ENCODE measurements at regions not wholly inside any gene's neighbourhood (a gene's known extent, or its start where the extent isn't known, plus 50 kb on each side); places are given as distances from the start of the nearest gene placed in this dataset.

GRCh38 chr11:32305460-32305859, 129.9 kb downstream of the WT1 start:
- Mint-ChIP-seq H3K4me1 (no peaks in the 10 kb centered on the region), H3K27me3 (no peaks in the 10 kb centered on the region), H3K4me3 (no peak overlapping the region), H3K36me3 (ENCODE audit: low read depth) (no peaks in the 10 kb centered on the region), H3K27ac (no peak overlapping the region), H3K9me3 (no peaks in the 10 kb centered on the region)
- CTCF ChIA-PET: interaction anchor here (1.1 to 3.5 kb wide), 2 partner anchors 9 to 18 kb away, joined by 3 to 16 read pairs; no protein-coding TSS in a partner anchor
- no peak for DNase-seq
- POLR2A ChIA-PET: no interaction called here

DNA sequence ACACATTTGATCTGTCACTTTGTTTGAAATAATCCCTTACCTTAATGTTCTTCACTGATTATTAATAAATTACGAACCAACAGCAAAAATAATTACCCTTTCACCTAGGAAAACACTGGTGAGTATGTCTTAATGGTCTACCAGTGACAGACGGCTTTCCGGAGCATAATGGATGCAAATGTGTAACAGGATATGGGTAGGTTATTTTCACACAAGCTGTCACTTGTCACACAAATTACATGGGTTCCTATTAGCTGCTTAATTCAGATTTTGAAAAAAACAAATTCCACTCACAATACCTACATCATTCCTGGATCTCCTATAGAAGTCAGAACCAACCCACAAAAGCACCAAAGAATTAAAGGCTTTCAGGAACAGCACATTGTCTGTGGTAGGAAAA, 127.9 kb downstream of the WT1 start:
- H3K4me3 Mint-ChIP-seq: no peak overlapping the region
- H3K36me3 Mint-ChIP-seq (ENCODE audit: low read depth): no peaks in the 10 kb centered on the region
- no peaks in the 10 kb centered on the region for H3K4me1 Mint-ChIP-seq
- H3K27me3 Mint-ChIP-seq: peaks cover 9% of the 10 kb centered on the region
- H3K9me3 Mint-ChIP-seq: no peaks in the 10 kb centered on the region
- ChIA-PET CTCF (interaction anchor here (0.6 to 0.7 kb wide), 2 partner anchors 30 to 1090 kb away, joined by 3 read pairs; no protein-coding TSS in a partner anchor), POLR2A (interaction anchor here (0.6 kb wide), 1 partner anchor 9 kb away, joined by 3 read pairs; no protein-coding TSS in a partner anchor)
- no peak overlapping the region for H3K27ac Mint-ChIP-seq
- DNase-seq: no peak

GRCh38 chr11:32307913-32308312, 127.4 kb downstream of the WT1 start:
- Mint-ChIP-seq H3K4me1 (no peaks in the 10 kb centered on the region), H3K36me3 (ENCODE audit: low read depth) (no peaks in the 10 kb centered on the region), H3K9me3 (no peaks in the 10 kb centered on the region), H3K4me3 (no peak overlapping the region), H3K27ac (no peak overlapping the region), H3K27me3 (peaks cover 12% of the 10 kb centered on the region)
- CTCF ChIA-PET: interaction anchor here (0.7 kb wide), 1 partner anchor 1089 kb away, joined by 3 read pairs; no protein-coding TSS in a partner anchor
- POLR2A ChIA-PET: no interaction called here
- no peak for DNase-seq

DNA sequence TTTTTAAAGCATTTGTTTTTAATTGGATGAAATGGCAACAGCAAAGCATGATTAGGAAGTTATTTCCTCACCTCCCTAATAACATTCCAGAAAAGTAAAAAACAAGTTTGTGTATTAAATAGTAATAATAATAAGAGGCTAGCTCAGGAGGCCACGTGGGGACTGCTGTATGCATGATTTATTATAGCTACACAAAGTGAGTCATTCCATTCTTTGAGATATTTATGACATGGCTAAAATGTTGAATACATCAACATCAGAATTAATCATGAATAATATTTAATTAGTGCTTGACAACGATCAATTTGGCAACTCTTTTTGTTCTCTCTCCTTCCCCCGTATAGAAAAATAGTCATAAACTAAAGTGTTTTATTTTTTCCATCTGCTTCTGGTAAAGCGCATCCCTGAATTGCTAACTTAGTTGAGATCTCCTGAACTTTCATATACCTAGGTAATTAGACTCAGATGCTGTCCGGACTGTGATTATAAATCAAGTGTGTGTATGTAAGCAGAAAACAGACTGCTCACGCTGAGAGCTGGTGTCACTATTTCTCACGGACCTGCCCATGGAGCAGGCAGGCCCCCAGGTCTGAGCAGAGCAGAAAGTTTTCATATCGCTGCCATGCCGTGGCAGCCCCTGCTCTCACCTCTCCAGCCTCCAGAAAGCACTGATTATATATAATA, 125.7 kb downstream of the WT1 start:
- Mint-ChIP-seq H3K27me3 (peaks cover 13% of the 10 kb centered on the region), H3K9me3 (no peaks in the 10 kb centered on the region), H3K4me1 (no peaks in the 10 kb centered on the region), H3K36me3 (ENCODE audit: low read depth) (no peaks in the 10 kb centered on the region), H3K4me3 (no peak overlapping the region), H3K27ac (no peak overlapping the region)
- DNase-seq: no peak
- ChIA-PET POLR2A (no interaction called here), CTCF (interaction anchor here (0.8 kb wide), 1 partner anchor 12 kb away, joined by 3 read pairs; no protein-coding TSS in a partner anchor)

GRCh38 chr11:32310214-32310601, 125.1 kb downstream of the WT1 start:
- POLR2A ChIA-PET: no interaction called here

DNA sequence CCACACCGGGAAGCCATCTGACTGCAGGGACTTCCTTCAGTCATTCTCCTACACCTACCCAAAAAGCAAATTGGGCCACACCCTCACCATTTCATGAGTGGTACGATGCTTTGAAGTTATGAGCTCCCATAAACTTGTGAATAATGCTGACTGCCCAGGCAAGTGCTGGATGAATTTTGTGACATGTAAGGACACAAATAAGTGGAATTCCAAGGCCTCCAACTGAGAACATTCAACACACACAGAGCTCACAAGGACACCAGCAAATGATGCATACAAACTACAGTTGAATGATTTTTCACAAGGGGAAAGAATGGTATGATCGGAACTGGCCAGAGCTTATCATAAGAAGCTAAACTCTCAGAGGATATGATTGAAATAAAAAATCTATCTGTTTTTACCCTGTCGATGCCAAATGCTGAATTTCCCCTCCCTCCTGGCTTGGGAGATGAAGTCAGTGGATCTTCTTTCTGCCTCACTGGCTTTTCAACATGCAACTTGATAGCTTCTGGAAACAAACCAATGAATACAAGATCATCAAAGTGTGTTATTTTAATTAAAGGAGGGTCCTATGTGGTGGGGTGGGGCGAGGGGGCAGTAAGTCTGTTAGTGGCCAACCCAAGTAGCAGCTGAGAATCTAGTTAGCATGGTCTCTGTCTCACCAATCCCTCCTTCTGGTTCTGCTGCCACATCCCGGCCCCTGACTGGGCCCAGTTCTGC, 123.8 kb downstream of the WT1 start:
- H3K36me3 Mint-ChIP-seq (ENCODE audit: low read depth): no peaks in the 10 kb centered on the region
- DNase-seq: no peak
- H3K4me1 Mint-ChIP-seq: no peaks in the 10 kb centered on the region
- ChIA-PET CTCF (interaction anchor here (0.7 kb wide), 1 partner anchor 44 kb away, joined by 3 read pairs; no protein-coding TSS in a partner anchor), POLR2A (no interaction called here)
- H3K9me3 Mint-ChIP-seq: no peaks in the 10 kb centered on the region
- H3K27me3 Mint-ChIP-seq: peaks cover 13% of the 10 kb centered on the region
- no peak overlapping the region for H3K4me3 Mint-ChIP-seq
- H3K27ac Mint-ChIP-seq: no peak overlapping the region

More at GRCh38 chr11:32310214-32310601, 125.1 kb downstream of the WT1 start:
- Mint-ChIP-seq H3K27me3 (peaks cover 13% of the 10 kb centered on the region), H3K4me1 (no peaks in the 10 kb centered on the region), H3K9me3 (no peaks in the 10 kb centered on the region), H3K36me3 (ENCODE audit: low read depth) (no peaks in the 10 kb centered on the region), H3K27ac (no peak overlapping the region), H3K4me3 (no peak overlapping the region)
- DNase-seq: no peak
- CTCF ChIA-PET: no interaction called here

DNA sequence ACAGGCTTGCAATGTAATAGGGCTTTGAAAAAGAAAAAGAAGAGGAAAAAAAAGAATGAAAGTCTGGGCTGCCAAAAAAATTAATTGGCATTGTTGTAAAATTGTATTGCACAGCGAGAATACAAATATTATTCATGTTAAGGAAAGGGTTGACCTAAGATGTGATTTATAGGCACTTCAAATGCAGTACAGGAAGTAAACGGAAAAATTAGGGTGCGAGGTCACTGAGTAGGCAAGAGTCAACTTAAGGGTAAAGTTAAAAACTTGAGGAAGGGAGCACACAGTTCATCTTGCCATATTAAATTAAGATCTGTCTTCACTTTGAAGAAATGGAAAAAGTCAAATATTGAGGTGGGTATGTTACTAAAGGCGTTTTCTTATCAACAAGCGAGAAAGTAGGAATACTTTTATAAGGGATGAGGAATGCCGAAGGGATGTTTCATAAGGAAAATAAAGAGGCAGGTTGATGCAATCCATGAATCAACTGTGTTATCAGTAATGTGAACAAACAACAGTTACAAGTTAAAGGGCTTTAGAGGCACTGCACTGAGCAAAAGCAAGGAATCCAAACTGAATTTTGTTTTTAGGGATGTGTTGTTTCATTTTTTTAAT, 123.0 kb downstream of the WT1 start:
- Mint-ChIP-seq H3K4me1 (peaks cover 1% of the 10 kb centered on the region), H3K9me3 (no peaks in the 10 kb centered on the region), H3K36me3 (ENCODE audit: low read depth) (no peaks in the 10 kb centered on the region), H3K27me3 (peaks cover 13% of the 10 kb centered on the region), H3K27ac (no peak overlapping the region), H3K4me3 (no peak overlapping the region)
- DNase-seq: no peak
- ChIA-PET POLR2A (no interaction called here), CTCF (interaction anchor here (0.9 to 1.2 kb wide), 5 partner anchors 8 to 480 kb away, joined by 4 to 10 read pairs (median 6); no protein-coding TSS in a partner anchor)

GRCh38 chr11:32312865-32313403, 122.4 kb downstream of the WT1 start:
- Mint-ChIP-seq H3K4me1 (peaks cover 7% of the 10 kb centered on the region), H3K27ac (no peak overlapping the region), H3K27me3 (peaks cover 15% of the 10 kb centered on the region), H3K9me3 (no peaks in the 10 kb centered on the region), H3K4me3 (no peak overlapping the region), H3K36me3 (ENCODE audit: low read depth) (no peaks in the 10 kb centered on the region)
- POLR2A ChIA-PET: no interaction called here
- CTCF ChIA-PET: interaction anchor here (0.9 to 1.2 kb wide), 5 partner anchors 9 to 479 kb away, joined by 4 to 10 read pairs (median 6); no protein-coding TSS in a partner anchor
- DNase-seq: peak; percentile 18

DNA sequence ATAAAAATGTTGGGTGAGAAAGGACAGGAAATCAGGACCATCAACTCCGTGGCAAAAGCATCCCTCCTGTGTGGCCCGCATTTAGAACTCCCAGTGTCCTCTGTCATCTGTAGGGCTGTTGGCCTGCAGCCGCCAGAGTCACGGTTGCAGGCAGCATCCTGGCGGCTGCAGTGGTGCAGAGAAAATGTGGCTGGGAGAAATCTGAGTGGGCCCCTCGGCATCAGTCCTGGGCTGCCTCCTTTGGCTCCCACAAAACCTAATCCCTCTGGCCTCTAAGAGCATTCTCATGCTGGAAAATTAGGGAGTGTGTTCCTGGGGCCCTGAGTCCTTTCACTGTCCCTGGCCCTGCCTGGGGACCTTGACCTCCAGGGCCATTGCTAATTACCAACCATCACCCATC, 121.9 kb downstream of the WT1 start:
- ChIA-PET CTCF (interaction anchor here (1.1 to 1.2 kb wide), 3 partner anchors 8 to 10 kb away, joined by 6 to 10 read pairs (median 6); no protein-coding TSS in a partner anchor), POLR2A (no interaction called here)
- Mint-ChIP-seq H3K36me3 (ENCODE audit: low read depth) (no peaks in the 10 kb centered on the region), H3K4me3 (no peak overlapping the region), H3K27ac (no peak overlapping the region), H3K27me3 (peaks cover 19% of the 10 kb centered on the region), H3K4me1 (peaks cover 8% of the 10 kb centered on the region), H3K9me3 (no peaks in the 10 kb centered on the region)
- DNase-seq: no peak

GRCh38 chr11:32315121-32315520, 120.2 kb downstream of the WT1 start:
- H3K36me3 Mint-ChIP-seq (ENCODE audit: low read depth): no peaks in the 10 kb centered on the region
- no peaks in the 10 kb centered on the region for H3K9me3 Mint-ChIP-seq
- no peak for DNase-seq
- H3K4me1 Mint-ChIP-seq: peaks cover 8% of the 10 kb centered on the region
- no peak overlapping the region for H3K4me3 Mint-ChIP-seq
- ChIA-PET POLR2A (no interaction called here), CTCF (interaction anchor here (1.2 to 1.7 kb wide), 3 partner anchors 8 to 476 kb away, joined by 4 to 12 read pairs (median 4); no protein-coding TSS in a partner anchor)
- H3K27me3 Mint-ChIP-seq: peaks cover 26% of the 10 kb centered on the region
- no peak overlapping the region for H3K27ac Mint-ChIP-seq

GRCh38 chr11:32316232-32316631, 119.1 kb downstream of the WT1 start:
- Mint-ChIP-seq H3K9me3 (no peaks in the 10 kb centered on the region), H3K27me3 (peaks cover 30% of the 10 kb centered on the region), H3K4me3 (no peak overlapping the region), H3K27ac (no peak overlapping the region), H3K36me3 (ENCODE audit: low read depth) (no peaks in the 10 kb centered on the region), H3K4me1 (peaks cover 8% of the 10 kb centered on the region)
- POLR2A ChIA-PET: interaction anchor here (0.7 kb wide), 1 partner anchor 9 kb away, joined by 3 read pairs; no protein-coding TSS in a partner anchor
- CTCF ChIA-PET: no interaction called here
- no peak for DNase-seq

DNA sequence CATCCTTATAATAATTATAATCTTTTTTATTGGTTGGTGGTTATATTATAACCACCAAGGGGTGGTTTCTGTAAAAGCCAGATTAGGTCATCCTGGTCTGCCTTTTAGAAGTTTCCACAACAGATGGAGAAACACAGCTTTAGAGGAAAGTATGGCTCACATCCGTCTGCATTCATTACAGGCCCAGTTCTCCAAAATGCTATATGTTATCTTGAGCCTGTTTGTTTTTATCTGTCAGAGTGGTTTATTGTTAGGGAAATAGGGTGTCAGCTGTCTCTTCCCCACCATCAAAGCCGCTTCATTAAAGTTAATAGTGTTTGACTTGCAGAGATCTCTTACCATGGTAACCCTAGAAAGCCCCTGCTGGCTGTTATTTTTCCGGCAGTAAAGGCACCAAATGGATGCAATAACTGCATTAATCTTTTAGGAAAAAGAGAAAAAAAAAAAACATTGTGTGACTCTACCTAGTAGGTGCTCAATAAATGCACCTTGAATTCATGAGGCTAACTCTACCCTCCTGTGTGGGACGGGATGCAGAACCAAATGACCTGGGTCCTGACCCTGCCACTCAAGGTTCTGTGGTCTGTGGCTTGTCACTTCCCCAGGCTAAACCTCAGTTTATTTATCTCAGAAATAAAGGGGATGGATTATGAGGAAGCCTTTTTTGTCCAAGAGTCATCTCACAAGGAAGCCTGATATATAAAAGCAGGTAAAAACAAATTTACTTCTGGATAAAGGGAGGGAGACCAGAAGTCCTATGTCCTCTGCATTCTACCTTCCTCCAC, 118.3 kb downstream of the WT1 start:
- Mint-ChIP-seq H3K4me1 (peaks cover 8% of the 10 kb centered on the region), H3K27ac (no peak overlapping the region), H3K36me3 (ENCODE audit: low read depth) (no peaks in the 10 kb centered on the region), H3K27me3 (peaks cover 29% of the 10 kb centered on the region), H3K4me3 (no peak overlapping the region), H3K9me3 (no peaks in the 10 kb centered on the region)
- no peak for DNase-seq
- POLR2A ChIA-PET: no interaction called here
- CTCF ChIA-PET: no interaction called here

All from activated CD4-positive, alpha-beta memory T cell treated with anti-CD3 and anti-CD28 coated beads, Interleukin-2, amount 10 ng/mL, durations not matched to agents 7 days and 5 days (primary cell).